IMR-90 (cell line): ENCODE measurements at regions not wholly inside any gene's neighbourhood (a gene's known extent, or its start where the extent isn't known, plus 50 kb on each side); places are given as distances from the start of the nearest gene placed in this dataset.

Experiments
- ATAC-seq: fragments of 200-7000 bp; cut with Tn5 transposase; 2 replicates; pipeline ENCODE4 v1.9.1; 2020; ENCODE audit warnings: low read depth, mild to moderate bottlenecking, moderate library complexity
- BruUV-seq: library from RNA; stranded (reverse); fragments of 400-500 nt; replicated peaks from 2 replicates; lab custom pipeline; 2021; lab: Mats Ljungman, UMichigan
- CTCF ChIA-PET: fragments of 300-600 bp; formaldehyde crosslinking; extraction: SDS; loops from one replicate; lab custom pipeline; 2021; ENCODE audit warnings: antibody characterized with exemption; lab: Yijun Ruan, JAX
- POLR2A ChIA-PET: fragments of 300-600 bp; sonication (Branson Sonifier 250); formaldehyde crosslinking; loops from one replicate; lab custom pipeline; 2022; ENCODE audit warnings: antibody characterized with exemption; ENCODE audit not compliant: unreplicated experiment; lab: Charles Lee
- DNase-seq: peaks from one replicate; pipeline ENCODE4 v3.0.0; 2013
- H2AFZ ChIP-seq: replicated peaks from 2 replicates; pipeline ENCODE3; 2013; ENCODE audit warnings: low read length, mild to moderate bottlenecking; ENCODE audit not compliant: poor library complexity
- H2AK5ac ChIP-seq: 2 replicates; pipeline ENCODE4 v1.6.1; 2013; ENCODE audit warnings: low read depth, low read length, inconsistent platforms
- H2AK9ac ChIP-seq: replicated peaks from 2 replicates; pipeline ENCODE3; 2013; ENCODE audit warnings: mild to moderate bottlenecking, low read depth, low read length, moderate library complexity; ENCODE audit not compliant: poor library complexity
- H2BK120ac ChIP-seq: 2 replicates; pipeline ENCODE4 v1.6.1; 2013; ENCODE audit warnings: low read depth, low read length, inconsistent platforms
- H2BK15ac ChIP-seq: 3 replicates; pipeline ENCODE4 v1.6.1; 2013; ENCODE audit warnings: low read depth, low read length, inconsistent platforms
- H2BK20ac ChIP-seq: 2 replicates; pipeline ENCODE4 v1.6.1; 2013; ENCODE audit warnings: low read depth, mild to moderate bottlenecking, inconsistent platforms, low read length, moderate library complexity
- H2BK5ac ChIP-seq: 2 replicates; pipeline ENCODE4 v1.6.1; 2013; ENCODE audit warnings: mild to moderate bottlenecking, low read depth, low read length, inconsistent platforms; ENCODE audit not compliant: poor library complexity, severe bottlenecking
- H3K14ac ChIP-seq: replicated peaks from 2 replicates; pipeline ENCODE4 v1.6.1; 2013; ENCODE audit warnings: low read depth, low read length, inconsistent platforms
- H3K18ac ChIP-seq: 2 replicates; pipeline ENCODE4 v1.6.1; 2013; ENCODE audit warnings: low read depth, low read length, control low read depth
- H3K23ac ChIP-seq: 2 replicates; pipeline ENCODE4 v1.6.1; 2013; ENCODE audit warnings: low read depth, low read length, inconsistent platforms
- H3K27ac ChIP-seq: 2 replicates; pipeline ENCODE4 v1.5.1; 2013; ENCODE audit warnings: mild to moderate bottlenecking, control low read depth, low read length; ENCODE audit not compliant: insufficient read depth
- H3K27me3 ChIP-seq: 2 replicates; pipeline ENCODE4 v1.6.1; 2013; ENCODE audit warnings: low read length; ENCODE audit not compliant: control insufficient read depth, insufficient read depth
- H3K36me3 ChIP-seq: 2 replicates; pipeline ENCODE4 v1.6.1; 2013; ENCODE audit warnings: low read length, mixed read lengths; ENCODE audit not compliant: control insufficient read depth, insufficient read depth
- H3K4ac ChIP-seq: 2 replicates; pipeline ENCODE4 v1.6.1; 2013; ENCODE audit warnings: low read depth, low read length, inconsistent platforms
- H3K4me1 ChIP-seq: 2 replicates; pipeline ENCODE4 v1.6.1; 2013; ENCODE audit warnings: low read length, mixed read lengths; ENCODE audit not compliant: control insufficient read depth, insufficient read depth
- H3K4me2 ChIP-seq: 2 replicates; pipeline ENCODE4 v1.6.1; 2013; ENCODE audit warnings: low read depth, mild to moderate bottlenecking, control low read depth, low read length, moderate library complexity
- H3K4me3 ChIP-seq: 2 replicates; pipeline ENCODE4 v1.5.1; 2013; ENCODE audit warnings: low read depth, mild to moderate bottlenecking, control low read depth, low read length, moderate library complexity; ENCODE audit not compliant: insufficient read depth
- H3K56ac ChIP-seq: 2 replicates; pipeline ENCODE4 v1.6.1; 2013; ENCODE audit warnings: low read length, inconsistent platforms; ENCODE audit not compliant: insufficient read depth; ENCODE audit errors: extremely low read depth
- H3K79me1 ChIP-seq, 2 experiments: 2 replicates each; pipeline ENCODE4 v1.6.1; 2013; ENCODE audit warnings: low read length in 2 of 2, inconsistent platforms in 1 of 2, low read depth in 1 of 2
- H3K9ac ChIP-seq: 2 replicates; pipeline ENCODE4 v1.6.1; 2013; ENCODE audit warnings: low read depth, low read length, control low read depth
- H3K9me1 ChIP-seq: 2 replicates; pipeline ENCODE4 v1.6.1; 2013; ENCODE audit warnings: low read length, inconsistent platforms; ENCODE audit not compliant: insufficient read depth
- H3K9me3 ChIP-seq: 2 replicates; pipeline ENCODE4 v1.6.1; 2013; ENCODE audit warnings: low read length; ENCODE audit not compliant: control insufficient read depth, insufficient read depth
- H4K20me1 ChIP-seq: 2 replicates; pipeline ENCODE4 v1.6.1; 2013; ENCODE audit warnings: low read length, inconsistent platforms; ENCODE audit not compliant: insufficient read depth
- H4K5ac ChIP-seq: 2 replicates; pipeline ENCODE4 v1.6.1; 2013; ENCODE audit warnings: mild to moderate bottlenecking, low read depth, low read length, control low read depth
- H4K8ac ChIP-seq, 2 experiments: 2 replicates each; pipeline ENCODE4 v1.6.1; 2013; ENCODE audit warnings: low read depth in 2 of 2, low read length in 2 of 2, control low read depth in 1 of 2, inconsistent platforms in 1 of 2
- H4K91ac ChIP-seq: 2 replicates; pipeline ENCODE4 v1.6.1; 2013; ENCODE audit warnings: low read depth, low read length, inconsistent platforms; ENCODE audit not compliant: insufficient read depth
- BHLHE40 ChIP-seq: fragments of 150-350 bp; IDR thresholded peaks from 2 replicates; pipeline ENCODE4 v1.6.1; 2016; ENCODE audit warnings: mild to moderate bottlenecking, low read depth, low read length
- CHD1 ChIP-seq: IDR thresholded peaks from 2 replicates; pipeline ENCODE4 v1.6.1; 2012; ENCODE audit warnings: low read depth, low read length, improper control_type of control experiment
- FOS ChIP-seq: fragments of 150-350 bp; IDR thresholded peaks from 2 replicates; pipeline ENCODE4 v1.6.1; 2016; ENCODE audit warnings: low read depth, low read length
- MAFK ChIP-seq: IDR thresholded peaks from 2 replicates; pipeline ENCODE4 v1.6.1; 2012; ENCODE audit warnings: low read depth, low read length, improper control_type of control experiment
- MXI1 ChIP-seq: IDR thresholded peaks from 2 replicates; pipeline ENCODE4 v1.6.1; 2012; ENCODE audit warnings: low read depth, mild to moderate bottlenecking, low read length, moderate library complexity, borderline replicate concordance
- POLR2A ChIP-seq: IDR thresholded peaks from 2 replicates; pipeline ENCODE4 v1.6.1; 2012; ENCODE audit warnings: mild to moderate bottlenecking, low read depth, low read length
- RCOR1 ChIP-seq: IDR thresholded peaks from 2 replicates; pipeline ENCODE4 v1.6.1; 2012; ENCODE audit warnings: mild to moderate bottlenecking, low read length, improper control_type of control experiment; ENCODE audit not compliant: insufficient replicate concordance
- RFX5 ChIP-seq: IDR thresholded peaks from 2 replicates; pipeline ENCODE4 v1.8.0; 2012; ENCODE audit warnings: low read depth, mild to moderate bottlenecking, low read length, moderate library complexity
- WGBS, 2 experiments: methylation state at CpG; one replicate each; pipeline versions ENCODE4 v1.1.5 to v1.1.7; 2013; ENCODE audit warnings: missing lambda C conversion rate in 2 of 2; ENCODE audit not compliant: insufficient read length in 1 of 2; ENCODE audit errors: extremely low coverage in 2 of 2; 5-methylcytosine and 5-hydroxymethylcytosine counted together
- dilution Hi-C: fragments of 300-500 bp; cut with HindIII; formaldehyde crosslinking; loops from one replicate; pipeline ENCODE4 v1.14.3; 2018; ENCODE audit warnings: low sequenced_read_pairs; ENCODE audit not compliant: unreplicated experiment
- in situ Hi-C: fragments of 300-500 bp; cut with MboI; formaldehyde crosslinking; loops from 3 replicates; pipeline ENCODE4 v1.14.3; 2019; ENCODE audit warnings: low sequenced_read_pairs, inconsistent platforms, mixed read lengths
- intact Hi-C: fragments of 100-400 bp; cut with micrococcal nuclease; formaldehyde crosslinking; loops from 2 replicates; pipeline ENCODE4 v1.10.0; 2022
- TF ChIP-seq, protein P1 (sequence below): fragments of 150-350 bp; IDR thresholded peaks from 2 replicates; pipeline ENCODE4 v1.6.1; 2017; ENCODE audit warnings: mild to moderate bottlenecking, antibody characterized with exemption, low read length, low read depth
- TF ChIP-seq, protein P2 (sequence below): conservative IDR thresholded peaks from 2 replicates; pipeline ENCODE4 v1.5.1; 2012; ENCODE audit warnings: mild to moderate bottlenecking, low read depth, low read length, improper control_type of control experiment

DNA sequence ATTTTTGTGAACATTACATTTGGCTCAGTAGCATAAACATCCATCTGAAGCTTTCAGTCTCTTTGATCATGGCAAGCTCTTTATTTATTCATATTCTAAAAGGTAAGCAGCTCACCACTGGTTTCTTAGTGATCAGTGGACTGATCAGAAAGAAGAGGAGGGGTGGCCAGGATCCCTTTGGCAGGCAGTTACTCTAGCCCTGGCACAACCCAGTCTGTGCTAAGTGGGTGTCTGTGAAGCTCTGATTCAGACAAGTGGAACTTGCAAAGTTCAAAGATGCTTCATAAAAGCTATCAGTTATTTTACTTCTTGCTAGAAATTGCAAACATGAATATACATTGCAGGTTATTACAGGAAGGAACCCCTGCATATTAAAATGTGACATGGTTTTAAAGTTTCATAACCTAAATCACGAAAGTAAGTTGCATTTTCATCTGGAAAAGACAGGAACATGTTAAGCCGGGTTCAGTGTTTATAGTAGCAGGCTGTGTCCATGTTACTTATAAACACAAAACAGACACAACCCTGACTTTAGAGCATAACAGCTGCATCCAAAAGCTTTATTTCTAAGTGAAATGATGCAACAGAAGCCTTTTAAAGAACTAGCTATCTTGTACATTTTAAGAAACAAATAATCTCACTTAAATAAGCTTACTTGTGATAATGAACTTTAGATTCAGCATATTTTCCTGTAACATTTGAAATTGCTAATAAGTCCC, 785.3 kb downstream of the MCTP2 start:
- no CpG with 5 or more reads among the region's 2 CpGs for WGBS, 2 experiments
- Histone ChIP-seq H3K9ac (no peak overlapping the region), H2AK9ac (no peak overlapping the region), H2BK5ac (no peak overlapping the region), H3K4ac (no peak overlapping the region), H4K5ac (no peak overlapping the region), H3K4me2 (peak overlapping the region; percentile 25; the same call in 1 of the 2 replicates), H4K20me1 (no peaks in the 10 kb centered on the region; the same call in 1 of the 2 replicates), H3K4me3 (no peak overlapping the region), H3K18ac (no peak overlapping the region), H3K4me1 (peaks cover 6% of the 10 kb centered on the region), H2AK5ac (no peak overlapping the region), H4K8ac (no peak overlapping the region), H3K9me3 (no peaks in the 10 kb centered on the region), H3K9me1 (peaks cover 9% of the 10 kb centered on the region), H3K14ac (no peak overlapping the region), H3K27me3 (no peaks in the 10 kb centered on the region), H3K36me3 (no peaks in the 10 kb centered on the region), H2BK15ac (no peak overlapping the region), H4K91ac (no peak overlapping the region), H3K79me1 (no peaks in the 10 kb centered on the region), H3K23ac (no peak overlapping the region), H2BK20ac (no peak overlapping the region), H3K27ac (no peak overlapping the region), H2AFZ (no peak overlapping the region), H2BK120ac (no peak overlapping the region), H3K56ac (no peak overlapping the region)
- ATAC-seq (peak; percentile 60), DNase-seq (peak; percentile 37)
- CTCF ChIA-PET = interaction anchor here (0.6 kb wide), 1 partner anchor 347 kb away, joined by 3 read pairs; no protein-coding TSS in a partner anchor
- in situ Hi-C loops (loop anchor here (25.0 kb wide), 1 partner anchor 604 kb away; no protein-coding TSS in a partner anchor), intact Hi-C loops (no loop called here), dilution Hi-C loops (no loop called here)
- TF ChIP-seq RCOR1 = no peak
- no peak for TF ChIP-seq BHLHE40
- TF ChIP-seq, protein P1, sequence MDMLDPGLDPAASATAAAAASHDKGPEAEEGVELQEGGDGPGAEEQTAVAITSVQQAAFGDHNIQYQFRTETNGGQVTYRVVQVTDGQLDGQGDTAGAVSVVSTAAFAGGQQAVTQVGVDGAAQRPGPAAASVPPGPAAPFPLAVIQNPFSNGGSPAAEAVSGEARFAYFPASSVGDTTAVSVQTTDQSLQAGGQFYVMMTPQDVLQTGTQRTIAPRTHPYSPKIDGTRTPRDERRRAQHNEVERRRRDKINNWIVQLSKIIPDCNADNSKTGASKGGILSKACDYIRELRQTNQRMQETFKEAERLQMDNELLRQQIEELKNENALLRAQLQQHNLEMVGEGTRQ = no peak
- TF ChIP-seq MAFK = no peak
- TF ChIP-seq POLR2A = no peak
- no peak for TF ChIP-seq MXI1
- TF ChIP-seq RFX5 = no peak
- TF ChIP-seq CHD1 = no peak
- TF ChIP-seq, protein P2, sequence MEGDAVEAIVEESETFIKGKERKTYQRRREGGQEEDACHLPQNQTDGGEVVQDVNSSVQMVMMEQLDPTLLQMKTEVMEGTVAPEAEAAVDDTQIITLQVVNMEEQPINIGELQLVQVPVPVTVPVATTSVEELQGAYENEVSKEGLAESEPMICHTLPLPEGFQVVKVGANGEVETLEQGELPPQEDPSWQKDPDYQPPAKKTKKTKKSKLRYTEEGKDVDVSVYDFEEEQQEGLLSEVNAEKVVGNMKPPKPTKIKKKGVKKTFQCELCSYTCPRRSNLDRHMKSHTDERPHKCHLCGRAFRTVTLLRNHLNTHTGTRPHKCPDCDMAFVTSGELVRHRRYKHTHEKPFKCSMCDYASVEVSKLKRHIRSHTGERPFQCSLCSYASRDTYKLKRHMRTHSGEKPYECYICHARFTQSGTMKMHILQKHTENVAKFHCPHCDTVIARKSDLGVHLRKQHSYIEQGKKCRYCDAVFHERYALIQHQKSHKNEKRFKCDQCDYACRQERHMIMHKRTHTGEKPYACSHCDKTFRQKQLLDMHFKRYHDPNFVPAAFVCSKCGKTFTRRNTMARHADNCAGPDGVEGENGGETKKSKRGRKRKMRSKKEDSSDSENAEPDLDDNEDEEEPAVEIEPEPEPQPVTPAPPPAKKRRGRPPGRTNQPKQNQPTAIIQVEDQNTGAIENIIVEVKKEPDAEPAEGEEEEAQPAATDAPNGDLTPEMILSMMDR = no peak
- TF ChIP-seq FOS = no peak
- POLR2A ChIA-PET = no interaction called here
- BruUV-seq = no TSS peak
